Fibroblast of pulmonary artery (primary cell): ENCODE measurements at regions not wholly inside any gene's neighbourhood (a gene's known extent, or its start where the extent isn't known, plus 50 kb on each side); places are given as distances from the start of the nearest gene placed in this dataset.

Source experiments
- DNase-seq: peaks from one replicate; pipeline ENCODE4 v3.0.0-alpha.2; 2010; ENCODE audit warnings: low read depth
- H3K4me3 ChIP-seq: replicated peaks from 2 replicates; pipeline ENCODE4 v1.5.1; 2011; ENCODE audit warnings: low read depth, mild to moderate bottlenecking, control low read depth, low read length, moderate library complexity
- CTCF ChIP-seq: IDR thresholded peaks from 2 replicates; pipeline ENCODE4 v1.5.1; 2011; ENCODE audit warnings: mild to moderate bottlenecking, control low read depth, low read length, inconsistent platforms; ENCODE audit errors: missing control alignments

GRCh38 chr6:147709396-147710272 lies 201.1 kb downstream of the SAMD5 start:
- no peak for DNase-seq

GRCh38 chr6:147710890-147711289 lies 202.4 kb downstream of the SAMD5 start:
- TF ChIP-seq CTCF: no peak
- no peak overlapping the region for H3K4me3 ChIP-seq
- no peak for DNase-seq

More at GRCh38 chr6:147709396-147710272, 201.1 kb downstream of the SAMD5 start:
- no peak for TF ChIP-seq CTCF
- no peak overlapping the region for H3K4me3 ChIP-seq

- no peak for DNase-seq
- no peak for TF ChIP-seq CTCF
- H3K4me3 ChIP-seq: no peak overlapping the region
These were observed 203.0 kb downstream of the SAMD5 start for GRCh38 chr6:147711476-147711875.

- no peak for TF ChIP-seq CTCF
- DNase-seq: no peak
- no peak overlapping the region for H3K4me3 ChIP-seq
These were observed 204.4 kb downstream of the SAMD5 start for GRCh38 chr6:147712841-147713240.

GRCh38 chr6:147715035-147715434 lies 206.5 kb downstream of the SAMD5 start:
- no peak for DNase-seq
- TF ChIP-seq CTCF: no peak
- no peak overlapping the region for H3K4me3 ChIP-seq

- no peak for TF ChIP-seq CTCF
- no peak for DNase-seq
- H3K4me3 ChIP-seq: no peak overlapping the region
These were observed 207.9 kb downstream of the SAMD5 start for GRCh38 chr6:147716434-147716833.

- no peak for TF ChIP-seq CTCF
- no peak for DNase-seq
- no peak overlapping the region for H3K4me3 ChIP-seq
These were observed 209.5 kb downstream of the SAMD5 start for GRCh38 chr6:147717991-147718390.
